ENCODE measurements at regions not wholly inside any gene's neighbourhood (a gene's known extent, or its start where the extent isn't known, plus 50 kb on each side); places are given as distances from the start of the nearest gene placed in this dataset.

DNA sequence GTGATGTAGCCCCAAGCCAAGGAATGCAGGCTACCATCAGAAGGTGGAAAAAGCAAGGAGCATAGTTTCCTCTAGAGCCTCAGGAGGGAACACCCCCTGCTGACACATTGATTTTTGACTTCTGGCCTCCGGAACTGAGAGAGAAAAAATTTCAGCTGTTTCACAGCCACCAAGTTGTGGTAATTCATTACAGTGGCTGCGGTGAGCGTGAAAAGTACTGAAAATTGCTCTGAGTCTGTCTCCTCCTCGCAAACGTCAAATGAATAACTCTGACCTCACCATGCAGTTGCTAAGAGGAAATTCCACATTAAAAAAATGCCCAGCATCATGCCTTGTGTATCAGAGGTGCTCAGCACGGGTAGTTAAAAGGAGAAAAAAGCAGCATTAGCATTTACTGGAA is 277.9 kb upstream of the MSX2 start:
- no peak for TF ChIP-seq ZNF8 (CRISPR knock-in tag; IDR thresholded peaks at IDR 0.05)
- no peak for TF ChIP-seq RARB (CRISPR knock-in tag; IDR thresholded peaks at IDR 0.05)
- no peak for TF ChIP-seq ZFP3 (CRISPR knock-in tag; IDR thresholded peaks at IDR 0.05)
- TF ChIP-seq, protein P1, sequence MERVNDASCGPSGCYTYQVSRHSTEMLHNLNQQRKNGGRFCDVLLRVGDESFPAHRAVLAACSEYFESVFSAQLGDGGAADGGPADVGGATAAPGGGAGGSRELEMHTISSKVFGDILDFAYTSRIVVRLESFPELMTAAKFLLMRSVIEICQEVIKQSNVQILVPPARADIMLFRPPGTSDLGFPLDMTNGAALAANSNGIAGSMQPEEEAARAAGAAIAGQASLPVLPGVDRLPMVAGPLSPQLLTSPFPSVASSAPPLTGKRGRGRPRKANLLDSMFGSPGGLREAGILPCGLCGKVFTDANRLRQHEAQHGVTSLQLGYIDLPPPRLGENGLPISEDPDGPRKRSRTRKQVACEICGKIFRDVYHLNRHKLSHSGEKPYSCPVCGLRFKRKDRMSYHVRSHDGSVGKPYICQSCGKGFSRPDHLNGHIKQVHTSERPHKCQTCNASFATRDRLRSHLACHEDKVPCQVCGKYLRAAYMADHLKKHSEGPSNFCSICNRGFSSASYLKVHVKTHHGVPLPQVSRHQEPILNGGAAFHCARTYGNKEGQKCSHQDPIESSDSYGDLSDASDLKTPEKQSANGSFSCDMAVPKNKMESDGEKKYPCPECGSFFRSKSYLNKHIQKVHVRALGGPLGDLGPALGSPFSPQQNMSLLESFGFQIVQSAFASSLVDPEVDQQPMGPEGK (CRISPR knock-in tag; IDR thresholded peaks at IDR 0.05; ENCODE audit: borderline replicate concordance) = no peak
- no peak for TF ChIP-seq BACH2 (CRISPR knock-in tag; IDR thresholded peaks at IDR 0.05; ENCODE audit: borderline replicate concordance)
- TF ChIP-seq CSDC2 (CRISPR knock-in tag; IDR thresholded peaks at IDR 0.05) = no peak
- no peak for TF ChIP-seq GLIS3 (CRISPR knock-in tag; IDR thresholded peaks at IDR 0.05)
- TF ChIP-seq, protein P2, sequence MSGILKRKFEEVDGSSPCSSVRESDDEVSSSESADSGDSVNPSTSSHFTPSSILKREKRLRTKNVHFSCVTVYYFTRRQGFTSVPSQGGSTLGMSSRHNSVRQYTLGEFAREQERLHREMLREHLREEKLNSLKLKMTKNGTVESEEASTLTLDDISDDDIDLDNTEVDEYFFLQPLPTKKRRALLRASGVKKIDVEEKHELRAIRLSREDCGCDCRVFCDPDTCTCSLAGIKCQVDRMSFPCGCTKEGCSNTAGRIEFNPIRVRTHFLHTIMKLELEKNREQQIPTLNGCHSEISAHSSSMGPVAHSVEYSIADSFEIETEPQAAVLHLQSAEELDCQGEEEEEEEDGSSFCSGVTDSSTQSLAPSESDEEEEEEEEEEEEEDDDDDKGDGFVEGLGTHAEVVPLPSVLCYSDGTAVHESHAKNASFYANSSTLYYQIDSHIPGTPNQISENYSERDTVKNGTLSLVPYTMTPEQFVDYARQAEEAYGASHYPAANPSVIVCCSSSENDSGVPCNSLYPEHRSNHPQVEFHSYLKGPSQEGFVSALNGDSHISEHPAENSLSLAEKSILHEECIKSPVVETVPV (CRISPR knock-in tag; IDR thresholded peaks at IDR 0.05) = no peak

All from SK-N-SH treated with all-trans-retinoic acid at 6 μM for 48 hours (cell line).